Left forelimb (tissue), 1 donor: ENCODE measurements at regions not wholly inside any gene's neighbourhood (a gene's known extent, or its start where the extent isn't known, plus 50 kb on each side); places are given as distances from the start of the nearest gene placed in this dataset.

ENCODE experiments used
- DNase-seq: peaks from one replicate; pipeline ENCODE4 v3.0.0-alpha.2; 2018; ENCODE audit warnings: low spot score

- DNase-seq = no peak
These were observed 137.0 kb downstream of the PLPP3 start for GRCh38 chr1:56442290-56442877.

GRCh38 chr1:56441601-56442000 lies 137.8 kb downstream of the PLPP3 start:
- DNase-seq = no peak

GRCh38 chr1:56439610-56440264 lies 139.6 kb downstream of the PLPP3 start:
- no peak for DNase-seq

DNA sequence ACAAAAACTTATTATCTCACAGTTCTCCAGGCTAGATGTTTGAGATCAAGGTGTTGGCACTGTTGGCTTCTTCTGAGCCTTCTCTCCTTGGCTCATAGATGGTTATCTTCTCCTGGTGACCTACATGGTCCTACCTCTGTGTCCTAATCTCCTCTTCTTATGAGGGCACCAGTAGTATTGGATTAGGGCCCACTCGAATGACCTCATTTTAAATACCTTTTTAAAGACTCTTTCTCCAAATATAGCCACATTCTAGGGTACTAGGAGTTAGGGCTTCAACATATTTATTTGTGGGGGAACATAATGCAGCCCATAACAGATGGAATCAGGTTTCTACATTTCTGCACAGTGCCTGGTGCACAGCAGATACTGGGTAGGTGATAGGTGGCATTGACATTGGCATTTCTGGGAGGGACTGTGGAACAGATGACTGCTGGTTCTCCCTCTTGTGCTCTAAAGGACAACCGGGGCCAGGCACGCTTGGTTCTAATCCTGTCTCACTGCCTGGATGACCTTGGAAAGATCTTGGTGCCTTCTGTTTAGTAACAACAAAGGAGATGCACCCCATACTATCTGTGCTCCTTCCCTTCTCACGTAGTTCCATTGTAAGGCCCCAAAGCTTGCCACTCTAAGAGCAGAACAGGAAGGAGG lies 140.3 kb downstream of the PLPP3 start:
- no peak for DNase-seq

- DNase-seq = no peak
These were observed 141.4 kb downstream of the PLPP3 start for GRCh38 chr1:56437959-56438358.

- DNase-seq = no peak
These were observed 142.4 kb downstream of the PLPP3 start for GRCh38 chr1:56436912-56437417.

- DNase-seq = no peak
These were observed 143.1 kb downstream of the PLPP3 start for GRCh38 chr1:56436296-56436695.

DNA sequence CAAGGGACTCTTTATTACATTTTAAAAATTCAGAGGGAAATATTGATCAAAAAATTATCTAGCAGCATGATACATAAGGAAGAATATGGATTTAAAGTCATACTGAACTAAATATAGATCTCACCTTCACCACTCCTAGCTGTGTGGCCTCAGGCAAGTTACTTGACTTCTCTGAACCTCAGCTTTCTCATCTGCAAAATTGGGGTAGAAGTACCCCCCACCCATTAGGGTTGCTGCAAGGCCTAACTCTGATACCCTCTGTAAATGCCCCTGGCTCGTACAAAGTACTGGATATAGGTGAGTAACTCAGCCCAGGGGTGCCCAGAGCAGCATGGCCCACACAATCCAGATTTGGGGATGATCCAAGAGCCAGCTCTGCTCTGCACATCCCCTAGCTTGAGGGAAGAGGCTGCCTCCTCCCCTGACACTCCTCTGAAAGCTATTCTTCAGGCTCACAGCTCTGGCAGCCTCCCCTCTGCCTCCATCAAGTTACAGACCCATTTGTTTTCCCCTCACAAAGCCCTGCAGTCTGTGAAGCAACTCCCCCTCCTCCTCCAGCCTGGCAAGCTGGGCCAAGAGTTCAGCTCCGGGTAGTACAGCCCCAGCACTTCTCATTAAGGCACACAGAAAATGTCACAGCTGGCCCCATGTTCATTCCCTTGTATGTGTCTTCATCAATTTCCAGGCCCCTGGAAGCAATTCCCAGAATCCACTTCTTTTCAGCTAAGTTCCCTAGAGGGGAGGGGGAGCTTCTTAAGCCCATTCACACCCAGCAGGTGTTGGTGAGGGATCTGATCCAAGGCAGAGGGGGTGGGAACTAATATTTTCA lies 143.7 kb downstream of the PLPP3 start:
- DNase-seq = no peak

DNA sequence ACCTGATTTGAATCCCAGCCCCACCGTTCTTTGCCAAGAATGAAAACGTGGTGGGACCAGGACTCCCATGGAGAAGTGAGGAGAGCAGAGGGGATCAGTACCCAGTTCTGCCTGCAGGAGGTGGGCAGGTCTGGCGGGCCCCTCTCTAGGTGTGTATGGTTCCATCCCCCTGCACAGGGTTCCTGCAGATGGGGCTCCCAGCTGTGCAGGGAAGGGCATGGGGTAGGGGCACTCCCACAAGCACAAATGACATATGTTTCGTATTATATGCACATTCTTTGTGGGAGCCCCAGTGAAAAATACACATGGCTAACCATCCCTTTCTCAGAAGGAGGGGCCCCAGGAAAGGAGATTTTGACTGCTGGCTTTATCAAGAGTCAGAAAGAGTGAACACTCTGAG lies 144.6 kb downstream of the PLPP3 start:
- no peak for DNase-seq

DNA sequence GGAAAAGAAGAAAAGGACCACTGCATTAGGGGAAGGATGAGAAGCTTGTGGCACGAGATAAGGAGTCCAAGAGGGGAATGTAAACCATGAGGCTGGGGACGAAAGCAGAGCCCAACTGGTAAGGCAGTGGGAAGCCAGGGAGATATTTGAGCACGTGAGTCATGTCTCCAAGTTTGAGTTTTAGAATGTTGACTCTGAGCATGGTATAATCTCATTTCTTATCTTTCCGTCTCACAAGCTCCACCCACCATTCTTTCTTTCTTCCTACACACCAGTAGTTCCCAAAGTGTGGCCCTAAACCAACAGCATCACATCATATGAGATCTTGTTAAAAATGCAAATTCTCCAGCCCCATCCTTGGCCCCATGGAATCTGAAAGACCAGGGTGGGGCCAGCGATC lies 145.3 kb downstream of the PLPP3 start:
- DNase-seq = no peak

DNA sequence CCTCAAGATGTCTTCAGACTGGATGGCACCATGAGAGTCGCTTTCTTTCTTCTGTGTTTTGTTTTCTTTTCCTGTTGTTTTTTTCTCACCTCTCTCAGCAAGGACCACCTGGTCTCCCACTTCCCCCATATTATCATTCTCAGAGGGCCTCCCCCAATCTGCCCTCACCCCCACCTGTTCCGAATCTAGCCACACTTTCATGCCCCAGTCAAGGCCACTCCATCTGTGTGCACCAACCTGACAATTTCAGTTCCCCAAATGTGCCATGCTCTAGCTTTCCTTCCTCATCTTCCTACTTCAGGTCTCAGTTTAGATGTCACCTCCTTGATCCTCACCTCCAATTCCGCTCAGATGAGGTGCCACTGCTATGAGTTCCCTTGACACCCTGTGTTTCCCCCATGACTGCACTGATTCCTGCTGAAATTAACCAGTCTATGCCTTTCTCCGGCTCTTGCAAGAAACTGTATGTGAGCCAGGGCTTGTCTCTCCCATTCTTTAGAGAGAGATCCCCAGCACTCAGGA lies 146.2 kb downstream of the PLPP3 start:
- DNase-seq = no peak

- DNase-seq = no peak
These were observed 147.0 kb downstream of the PLPP3 start for GRCh38 chr1:56432166-56432971.

- no peak for DNase-seq
These were observed 149.1 kb downstream of the PLPP3 start for GRCh38 chr1:56430141-56430839.

GRCh38 chr1:56429288-56429687 lies 150.1 kb downstream of the PLPP3 start:
- no peak for DNase-seq

DNA sequence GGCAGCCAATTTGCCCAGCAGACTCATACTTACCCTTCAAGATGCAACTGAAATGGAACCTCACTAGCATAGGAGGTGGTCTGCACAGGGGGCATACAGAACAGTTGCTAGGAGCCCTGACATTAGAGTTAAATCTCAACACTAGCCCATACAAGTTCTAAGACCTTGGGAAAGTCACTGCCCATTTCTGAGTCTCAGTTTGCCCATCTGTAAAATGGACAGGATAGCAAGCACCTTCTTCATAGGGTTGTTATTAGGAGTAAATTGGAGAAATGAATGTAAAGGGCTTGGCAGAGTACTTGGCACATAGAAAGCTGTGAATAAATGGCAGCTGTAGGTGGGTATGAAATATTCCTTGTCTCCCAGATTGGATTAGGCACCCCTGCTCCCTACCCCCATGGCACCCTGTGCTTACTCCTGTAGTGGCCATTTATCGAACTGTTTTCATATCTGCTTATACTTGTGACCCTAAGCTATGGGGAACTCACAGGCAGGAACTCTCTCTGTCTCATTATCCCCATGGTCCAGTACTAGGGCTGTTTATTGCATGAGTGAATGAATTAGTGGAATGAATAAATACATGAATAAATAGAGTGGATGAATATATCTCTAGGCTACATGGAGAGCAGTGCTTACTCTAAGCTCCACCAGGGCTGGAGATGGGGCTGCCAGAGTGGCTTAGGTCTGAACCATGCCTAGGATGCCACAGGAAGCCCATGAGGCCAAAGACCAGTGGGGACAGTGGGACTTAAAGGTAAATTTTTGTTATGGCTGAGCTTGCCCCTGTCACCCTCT lies 152.6 kb downstream of the PLPP3 start:
- no peak for DNase-seq

GRCh38 chr1:56425494-56426037 lies 153.8 kb downstream of the PLPP3 start:
- no peak for DNase-seq

DNA sequence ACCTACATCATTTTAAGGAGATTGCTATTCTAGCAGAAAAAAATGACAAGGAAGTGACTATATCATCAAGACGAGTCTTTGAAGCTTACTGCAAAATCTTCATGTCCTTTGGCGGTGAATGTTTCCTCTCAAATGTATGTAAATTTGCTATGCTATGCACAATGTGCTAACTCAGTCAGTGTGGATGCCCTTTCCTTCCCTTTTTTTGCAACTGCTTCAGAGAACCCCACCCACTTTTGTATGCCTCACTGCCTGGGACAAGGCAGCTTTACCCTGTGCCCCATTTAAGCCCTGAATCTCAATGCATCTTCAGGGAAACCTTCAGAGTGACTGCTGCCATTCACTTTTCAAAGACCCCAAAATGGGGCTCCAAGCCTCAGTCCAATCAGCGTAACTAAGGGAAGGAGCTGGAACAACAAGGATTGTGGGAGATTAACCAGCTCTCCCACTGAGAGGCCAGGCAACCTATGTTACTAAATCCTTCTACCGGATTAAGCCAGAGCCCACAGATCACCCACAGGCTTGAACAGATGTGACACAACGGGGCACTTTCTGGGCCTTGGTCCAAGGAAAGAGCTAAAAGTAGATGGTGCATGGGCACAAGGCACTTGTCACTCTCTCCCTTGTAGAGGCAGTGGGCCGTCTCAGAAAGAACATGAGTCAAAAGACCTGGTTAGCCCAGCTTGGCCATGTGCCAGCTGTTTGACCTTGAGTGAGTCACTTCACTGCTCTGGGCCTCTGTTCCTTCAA lies 154.4 kb downstream of the PLPP3 start:
- DNase-seq = no peak

GRCh38 chr1:56423716-56424115 lies 155.6 kb downstream of the PLPP3 start:
- DNase-seq = no peak

DNA sequence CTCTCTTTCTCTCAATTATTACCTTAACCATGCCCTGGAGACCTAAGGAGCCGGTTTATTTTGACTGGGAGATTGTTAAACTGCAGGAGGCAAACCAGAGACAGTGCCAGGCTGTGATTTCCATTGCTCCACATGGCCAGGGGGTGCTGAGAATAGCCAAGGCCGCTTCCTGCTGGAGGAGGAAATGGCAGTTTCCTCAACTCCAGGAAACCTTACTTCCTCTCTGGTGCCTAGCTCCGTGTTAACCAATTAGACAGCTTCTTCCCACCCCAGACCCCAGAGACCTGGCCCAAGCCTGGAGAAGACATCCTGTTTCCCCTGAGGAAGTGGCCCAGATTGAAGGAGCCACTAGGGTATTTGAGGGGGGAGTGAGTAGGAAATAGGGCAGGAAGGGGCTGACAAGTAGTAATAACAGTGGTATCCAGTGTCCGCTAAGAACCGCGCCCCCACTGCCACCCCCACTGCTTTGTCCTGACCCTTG lies 161.2 kb downstream of the PLPP3 start:
- DNase-seq = no peak
